PC-3 (cell line): ENCODE measurements at regions not wholly inside any gene's neighbourhood (a gene's known extent, or its start where the extent isn't known, plus 50 kb on each side); places are given as distances from the start of the nearest gene placed in this dataset.

Experiments used
- ATAC-seq: fragments of 200-7000 bp; cut with Tn5 transposase; 2 replicates; pipeline ENCODE4 v1.9.1; 2020; ENCODE audit warnings: mild to moderate bottlenecking, moderate library complexity
- BruUV-seq: library from RNA; stranded (reverse); fragments of 400-500 nt; replicated peaks from 2 replicates; lab custom pipeline; 2021; lab: Mats Ljungman, UMichigan
- CTCF ChIA-PET: fragments of 300-600 bp; sonication (Branson Sonifier 250); formaldehyde crosslinking; loops from one replicate; lab custom pipeline; 2022; ENCODE audit warnings: antibody characterized with exemption; lab: Charles Lee
- POLR2A ChIA-PET: fragments of 300-600 bp; sonication (Branson Sonifier 250); formaldehyde crosslinking; loops from one replicate; lab custom pipeline; 2022; ENCODE audit warnings: antibody characterized with exemption; ENCODE audit not compliant: unreplicated experiment; lab: Charles Lee
- DNase-seq: peaks from one replicate; pipeline ENCODE4 v3.0.0-alpha.2; 2015
- H2AFZ ChIP-seq: fragments of 300-600 bp; sonication (generic); 2 replicates; pipeline ENCODE4 v1.6.0; 2016; ENCODE audit warnings: antibody characterized with exemption, low read length
- H3F3A ChIP-seq: fragments of 300-600 bp; sonication (generic); one replicate; pipeline ENCODE4 v1.6.0; 2017; ENCODE audit warnings: antibody characterized with exemption, low read length, control low read depth, mild to moderate bottlenecking; ENCODE audit not compliant: unreplicated experiment
- H3K27ac ChIP-seq: fragments of 300-600 bp; sonication (generic); 2 replicates; pipeline ENCODE4 v1.5.1; 2016; ENCODE audit warnings: mild to moderate bottlenecking, low read length
- H3K27me3 ChIP-seq: fragments of 300-600 bp; sonication (generic); 2 replicates; pipeline ENCODE4 v1.6.1; 2016; ENCODE audit warnings: low read length, mixed read lengths
- H3K36me3 ChIP-seq: fragments of 300-600 bp; sonication (generic); 2 replicates; pipeline ENCODE4 v1.6.1; 2016; ENCODE audit warnings: low read depth, mixed run types, low read length, mixed read lengths
- H3K4me1 ChIP-seq: fragments of 300-600 bp; sonication (generic); 2 replicates; pipeline ENCODE4 v1.5.1; 2016; ENCODE audit warnings: low read length; ENCODE audit not compliant: insufficient read depth
- H3K4me2 ChIP-seq: fragments of 300-600 bp; sonication (generic); 2 replicates; pipeline ENCODE4 v1.6.0; 2016; ENCODE audit warnings: low read length
- H3K4me3 ChIP-seq: fragments of 300-600 bp; sonication (generic); 2 replicates; pipeline ENCODE4 v1.5.1; 2016; ENCODE audit warnings: mild to moderate bottlenecking, low read length, mixed read lengths
- H3K79me2 ChIP-seq: fragments of 300-600 bp; sonication (generic); 2 replicates; pipeline ENCODE4 v1.6.1; 2017; ENCODE audit warnings: low read length, mixed read lengths
- H3K9ac ChIP-seq: fragments of 300-600 bp; sonication (generic); 2 replicates; pipeline ENCODE4 v1.6.0; 2016; ENCODE audit warnings: mild to moderate bottlenecking, low read length
- H3K9me2 ChIP-seq: fragments of 300-600 bp; sonication (generic); replicated peaks from 2 replicates; pipeline ENCODE4 v1.6.1; 2016; ENCODE audit warnings: mixed run types, low read length, mixed read lengths
- H3K9me3 ChIP-seq: fragments of 300-600 bp; sonication (generic); 2 replicates; pipeline ENCODE4 v1.6.1; 2016; ENCODE audit warnings: low read length, mixed read lengths
- H4K20me1 ChIP-seq: fragments of 300-600 bp; sonication (generic); 2 replicates; pipeline ENCODE4 v1.6.1; 2016; ENCODE audit warnings: low read length, mixed read lengths
- EZH2 ChIP-seq: fragments of 300-600 bp; sonication (generic); IDR thresholded peaks from one replicate; pipeline ENCODE4 v1.6.1; 2017; ENCODE audit warnings: antibody characterized with exemption, mild to moderate bottlenecking, low read length; ENCODE audit not compliant: unreplicated experiment
- EZH2phosphoT487 ChIP-seq: fragments of 300-600 bp; sonication (generic); IDR thresholded peaks from 2 replicates; pipeline ENCODE4 v1.6.1; 2018; ENCODE audit warnings: mild to moderate bottlenecking, antibody characterized with exemption, low read length, borderline replicate concordance
- intact Hi-C: fragments of 100-400 bp; cut with micrococcal nuclease; formaldehyde crosslinking; loops from 2 replicates; pipeline ENCODE4 v1.9.0; 2023
- TF ChIP-seq, protein P1 (sequence below): fragments of 300-600 bp; sonication (generic); conservative IDR thresholded peaks from 2 replicates; pipeline ENCODE4 v1.5.1; 2017; ENCODE audit warnings: antibody characterized with exemption, low read depth, mild to moderate bottlenecking, low read length

DNA sequence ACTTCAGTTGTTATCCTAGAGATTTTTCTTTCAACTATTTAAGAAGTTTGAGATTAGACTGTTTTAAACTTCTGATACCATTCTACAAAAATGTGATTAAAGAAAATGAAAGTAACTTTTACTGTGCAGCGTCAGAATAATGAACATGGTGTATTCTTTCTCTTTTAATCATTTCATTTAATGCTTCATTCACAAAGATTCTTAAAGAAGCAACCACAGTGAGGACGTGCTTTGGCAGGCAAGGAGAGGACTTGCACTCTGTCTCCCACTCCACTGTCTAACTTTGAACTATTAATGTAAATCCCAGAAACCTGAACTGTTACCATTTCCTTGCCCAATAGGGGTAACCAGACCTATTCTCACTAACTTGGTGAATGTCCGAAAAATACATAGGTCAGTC is 137.0 kb downstream of the KCNRG start:
- ATAC-seq (no peak), DNase-seq (no peak)
- H3K27me3 ChIP-seq: no peaks in the 10 kb centered on the region
- H3K4me2 ChIP-seq: peak overlapping the region; percentile 70
- ChIA-PET POLR2A (no interaction called here), CTCF (no interaction called here)
- TF ChIP-seq EZH2 (no peak), EZH2phosphoT487 (no peak)
- TF ChIP-seq, protein P1, sequence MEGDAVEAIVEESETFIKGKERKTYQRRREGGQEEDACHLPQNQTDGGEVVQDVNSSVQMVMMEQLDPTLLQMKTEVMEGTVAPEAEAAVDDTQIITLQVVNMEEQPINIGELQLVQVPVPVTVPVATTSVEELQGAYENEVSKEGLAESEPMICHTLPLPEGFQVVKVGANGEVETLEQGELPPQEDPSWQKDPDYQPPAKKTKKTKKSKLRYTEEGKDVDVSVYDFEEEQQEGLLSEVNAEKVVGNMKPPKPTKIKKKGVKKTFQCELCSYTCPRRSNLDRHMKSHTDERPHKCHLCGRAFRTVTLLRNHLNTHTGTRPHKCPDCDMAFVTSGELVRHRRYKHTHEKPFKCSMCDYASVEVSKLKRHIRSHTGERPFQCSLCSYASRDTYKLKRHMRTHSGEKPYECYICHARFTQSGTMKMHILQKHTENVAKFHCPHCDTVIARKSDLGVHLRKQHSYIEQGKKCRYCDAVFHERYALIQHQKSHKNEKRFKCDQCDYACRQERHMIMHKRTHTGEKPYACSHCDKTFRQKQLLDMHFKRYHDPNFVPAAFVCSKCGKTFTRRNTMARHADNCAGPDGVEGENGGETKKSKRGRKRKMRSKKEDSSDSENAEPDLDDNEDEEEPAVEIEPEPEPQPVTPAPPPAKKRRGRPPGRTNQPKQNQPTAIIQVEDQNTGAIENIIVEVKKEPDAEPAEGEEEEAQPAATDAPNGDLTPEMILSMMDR: no peak
- intact Hi-C loops: no loop called here
- H3K79me2 ChIP-seq: no peaks in the 10 kb centered on the region
- H3K27ac ChIP-seq: no peak overlapping the region
- H3K4me3 ChIP-seq: peak overlapping the region; percentile 47
- no peaks in the 10 kb centered on the region for H3F3A ChIP-seq
- BruUV-seq: no TSS peak
- H3K9me3 ChIP-seq: no peaks in the 10 kb centered on the region
- H2AFZ ChIP-seq: peak overlapping the region; percentile 50
- H3K9me2 ChIP-seq: no peaks in the 10 kb centered on the region
- no peaks in the 10 kb centered on the region for H4K20me1 ChIP-seq
- H3K9ac ChIP-seq: no peak overlapping the region
- H3K4me1 ChIP-seq: peaks cover 24% of the 10 kb centered on the region
- H3K36me3 ChIP-seq: no peaks in the 10 kb centered on the region

DNA sequence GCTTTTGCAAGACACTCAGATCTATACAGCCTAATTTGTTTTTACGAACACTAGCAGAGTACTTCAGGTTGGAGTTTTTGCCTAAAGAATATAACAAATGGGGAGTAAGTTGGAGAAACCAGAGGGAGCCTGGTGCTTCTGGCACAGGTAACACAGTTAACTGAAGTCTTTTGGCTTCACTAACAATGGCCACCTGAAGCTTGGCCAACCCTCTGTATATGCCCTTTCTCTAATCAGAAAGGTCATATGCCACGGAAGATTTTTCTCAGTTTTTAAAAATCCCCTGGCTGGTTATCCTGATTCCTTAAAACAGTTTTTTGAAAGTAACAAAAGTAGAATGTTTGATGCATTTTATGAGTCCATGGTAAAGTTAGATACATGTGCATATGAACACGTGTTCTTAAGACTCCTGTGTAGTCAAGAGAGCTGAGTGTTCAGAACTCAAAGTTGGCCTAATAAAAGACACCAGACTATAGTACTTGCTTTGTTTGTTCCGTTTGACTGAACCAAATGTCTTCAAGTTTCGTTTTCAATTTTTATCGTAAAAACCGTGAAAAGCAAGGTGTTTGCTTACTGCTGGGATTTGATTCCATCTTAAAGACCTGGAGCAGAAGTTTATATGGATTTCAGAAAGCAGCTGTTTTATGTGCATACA is 137.5 kb downstream of the KCNRG start:
- DNase-seq: no peak
- Histone ChIP-seq H3K4me3 (peak overlapping the region; percentile 44), H3K4me1 (peaks cover 24% of the 10 kb centered on the region), H2AFZ (peak overlapping the region; percentile 50), H3K9me3 (no peaks in the 10 kb centered on the region), H3K9ac (no peak overlapping the region), H3K27ac (no peak overlapping the region), H3K36me3 (no peaks in the 10 kb centered on the region), H3K4me2 (peak overlapping the region; percentile 70), H3F3A (no peaks in the 10 kb centered on the region), H4K20me1 (no peaks in the 10 kb centered on the region), H3K27me3 (no peaks in the 10 kb centered on the region), H3K9me2 (no peaks in the 10 kb centered on the region), H3K79me2 (no peaks in the 10 kb centered on the region)
- intact Hi-C loops: no loop called here
- peak; percentile 29 for ATAC-seq
- ChIA-PET CTCF (no interaction called here), POLR2A (no interaction called here)
- no TSS peak for BruUV-seq
- TF ChIP-seq EZH2 (no peak), EZH2phosphoT487 (no peak)
- TF ChIP-seq, protein P1: no peak

DNA sequence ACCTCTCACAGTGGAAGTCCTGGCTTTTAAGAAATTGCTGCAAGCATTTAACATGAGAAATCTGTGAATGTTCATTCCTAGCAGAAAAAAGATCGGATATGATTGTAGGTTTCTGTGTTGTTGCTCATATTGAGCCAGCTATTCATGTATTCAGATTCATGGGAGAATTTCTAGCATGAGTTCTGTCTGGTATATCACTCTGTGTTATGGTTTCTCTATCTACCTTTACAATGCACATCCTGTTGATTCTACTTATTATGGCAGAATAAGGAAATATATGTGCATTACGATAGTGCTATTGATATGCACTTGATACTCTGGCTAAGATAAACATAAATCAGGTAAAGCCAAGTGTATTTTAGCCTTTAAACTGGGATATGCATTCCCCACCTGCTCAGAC is 138.2 kb downstream of the KCNRG start:
- POLR2A ChIA-PET: no interaction called here
- Histone ChIP-seq H3K36me3 (no peaks in the 10 kb centered on the region), H3K27me3 (no peaks in the 10 kb centered on the region), H3K79me2 (no peaks in the 10 kb centered on the region), H4K20me1 (no peaks in the 10 kb centered on the region), H3K9ac (no peak overlapping the region), H3K27ac (no peak overlapping the region), H3K4me1 (peaks cover 24% of the 10 kb centered on the region), H2AFZ (peak overlapping the region; percentile 50), H3K9me3 (no peaks in the 10 kb centered on the region), H3K9me2 (no peaks in the 10 kb centered on the region), H3K4me2 (peak overlapping the region; percentile 70), H3F3A (no peaks in the 10 kb centered on the region), H3K4me3 (peak overlapping the region; percentile 44; the same call in 1 of the 2 replicates)
- CTCF ChIA-PET: no interaction called here
- TF ChIP-seq EZH2 (no peak), EZH2phosphoT487 (no peak)
- TF ChIP-seq, protein P1: no peak
- intact Hi-C loops: no loop called here
- ATAC-seq: no peak
- no peak for DNase-seq
- BruUV-seq: no TSS peak
